NOMO-1 (cell line): ENCODE measurements at regions not wholly inside any gene's neighbourhood (a gene's known extent, or its start where the extent isn't known, plus 50 kb on each side); places are given as distances from the start of the nearest gene placed in this dataset.
"Not testable (repeated sequence)": the region's sequence is repeated elsewhere in the genome, so short reads cannot be mapped to it uniquely, and the experiment has no call there.

Source experiments
- DNase-seq, 2 experiments: peaks; one replicate each; lab custom pipeline; 2025; ENCODE audit not compliant: unreplicated experiment in 2 of 2; lab: John Stamatoyannopoulos, UW

DNA sequence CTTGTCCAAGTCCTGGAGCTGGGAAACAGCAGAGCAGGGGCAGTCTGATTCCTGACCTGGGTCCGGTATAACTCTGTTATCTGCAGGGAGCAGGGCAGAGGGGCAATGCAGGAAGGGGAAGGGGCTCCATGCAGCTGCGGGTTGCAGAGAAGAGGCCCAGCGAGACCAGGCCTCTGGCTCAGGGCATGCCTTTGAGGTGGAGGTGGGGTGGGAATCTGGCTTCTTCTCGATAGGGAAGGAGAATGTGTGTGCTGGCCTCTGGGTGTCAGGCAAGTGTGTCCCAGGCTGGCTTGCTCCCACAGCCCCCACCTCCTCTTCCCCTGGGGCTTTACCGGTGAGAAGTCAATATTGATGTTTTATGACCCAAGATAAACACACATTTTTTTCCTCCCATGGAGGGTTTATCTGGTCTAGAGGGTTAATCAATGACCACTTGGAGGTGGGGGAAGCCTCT lies 187.1 kb upstream of the HAAO start:
- no peak for DNase-seq

DNA sequence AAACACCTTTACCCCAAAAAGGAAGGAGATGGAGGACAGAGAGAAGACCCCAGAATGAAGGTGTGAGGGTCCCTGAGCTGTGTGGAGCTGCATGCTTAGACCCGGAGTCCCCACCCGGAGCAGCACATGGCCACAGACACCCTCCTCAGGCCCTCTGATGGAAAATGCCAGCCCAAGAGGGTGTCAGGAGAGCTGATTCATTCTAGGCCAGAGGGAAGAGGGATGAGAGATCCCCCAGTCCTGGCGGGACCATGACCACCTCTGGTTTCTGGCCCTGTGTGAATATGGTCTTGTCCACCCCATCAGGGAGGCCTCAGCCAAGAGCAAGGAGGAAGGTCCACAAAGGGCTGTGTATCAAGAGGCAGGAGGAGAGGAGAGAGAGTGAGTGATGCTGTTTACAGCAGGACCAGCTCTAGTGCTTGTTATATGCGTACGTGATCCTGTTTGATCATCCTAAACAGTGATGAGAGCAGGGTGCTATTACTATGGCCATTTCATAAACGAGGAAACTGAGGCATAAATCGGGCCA lies 186.6 kb upstream of the HAAO start:
- no peak for DNase-seq

DNA sequence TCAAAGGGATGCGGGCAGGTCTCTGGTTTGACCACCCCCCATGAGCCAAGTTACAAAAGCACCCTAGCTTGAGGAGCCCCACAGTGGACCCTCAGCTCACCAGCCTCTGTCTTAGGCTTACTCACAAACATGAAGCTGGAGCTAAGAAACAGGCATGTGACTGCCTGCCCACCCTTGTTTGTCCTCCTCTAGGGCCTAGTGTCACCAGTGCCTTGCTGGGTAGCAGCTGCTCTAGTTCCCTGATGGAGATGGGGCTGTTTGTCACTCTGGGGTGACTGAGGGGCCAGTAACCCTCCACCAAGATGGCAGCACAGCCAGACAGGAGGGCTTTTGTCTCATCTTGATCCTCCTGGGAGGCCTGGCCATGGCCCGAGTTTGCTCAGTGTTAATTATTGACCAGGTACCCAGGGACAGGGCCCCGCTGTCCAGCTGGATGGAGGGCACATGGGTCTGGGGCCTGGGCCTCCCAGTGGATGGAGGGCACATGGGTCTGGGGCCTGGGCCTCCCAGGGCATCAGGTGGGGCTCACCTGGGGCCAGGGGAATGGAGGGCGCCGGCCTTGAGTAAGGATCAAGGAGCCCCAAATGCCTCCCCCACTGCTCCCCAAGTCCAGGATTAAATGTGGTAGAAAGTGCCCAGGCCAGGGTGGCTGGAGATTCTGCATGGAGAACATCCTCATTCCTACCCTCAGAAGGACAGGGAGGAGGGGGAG lies 185.9 kb upstream of the HAAO start:
- no peak for DNase-seq

DNA sequence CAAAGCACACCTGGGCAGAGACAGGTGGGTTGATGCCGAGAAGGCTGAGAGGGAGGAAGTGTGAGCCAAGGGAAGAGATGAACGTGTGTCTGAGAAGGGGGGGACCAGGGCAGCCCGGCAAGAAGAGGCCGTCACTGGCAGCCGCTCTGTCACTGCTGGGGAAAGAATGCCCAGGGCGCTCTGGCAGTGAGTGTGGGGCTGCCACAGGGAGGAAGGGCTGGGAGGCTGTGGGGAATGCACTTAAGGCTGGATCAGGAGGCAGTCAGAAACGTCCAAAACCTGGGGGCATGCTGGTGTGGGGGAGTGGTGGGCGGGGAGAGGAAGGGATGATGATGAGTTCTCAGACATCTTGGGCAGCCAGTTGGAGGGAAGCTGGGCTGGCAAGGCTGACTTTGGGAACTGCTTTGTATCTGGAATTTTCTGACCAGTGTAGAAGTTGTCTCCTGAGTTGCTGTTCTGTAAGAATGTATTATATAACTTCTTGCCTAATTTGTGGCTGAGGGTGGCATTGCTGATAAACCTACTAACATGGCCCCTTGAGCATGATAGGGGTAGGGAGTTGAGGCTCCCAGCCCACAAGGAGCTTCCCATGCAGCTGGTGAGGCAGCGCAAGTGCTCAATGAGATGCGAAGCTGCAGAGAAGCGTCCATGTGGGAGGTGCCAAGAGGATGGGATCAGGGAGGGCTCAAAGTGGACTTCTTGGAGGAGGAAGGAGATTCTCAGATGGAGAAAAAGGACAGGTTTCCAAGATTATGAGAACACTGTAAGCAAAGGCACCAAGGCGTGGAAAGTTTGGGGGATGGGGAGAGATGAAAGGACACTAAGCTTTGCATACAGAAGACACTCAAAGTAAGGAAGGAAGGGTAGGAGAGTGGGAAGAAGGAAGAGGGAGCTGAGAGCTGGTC lies 185.1 kb upstream of the HAAO start:
- no peak for DNase-seq

- no peak for DNase-seq
These were observed 184.0 kb upstream of the HAAO start for GRCh38 chr2:42976351-42976750.

GRCh38 chr2:42974721-42975717 lies 182.6 kb upstream of the HAAO start:
- peak; percentile 46 to 63 for DNase-seq

- no peak for DNase-seq
These were observed 181.9 kb upstream of the HAAO start for GRCh38 chr2:42974169-42974720.

- DNase-seq: no peak
These were observed 181.3 kb upstream of the HAAO start for GRCh38 chr2:42973726-42974125.

GRCh38 chr2:42972933-42973516 lies 180.6 kb upstream of the HAAO start:
- not testable (repeated sequence) for DNase-seq

- no peak for DNase-seq
These were observed 179.8 kb upstream of the HAAO start for GRCh38 chr2:42971947-42972736.

DNA sequence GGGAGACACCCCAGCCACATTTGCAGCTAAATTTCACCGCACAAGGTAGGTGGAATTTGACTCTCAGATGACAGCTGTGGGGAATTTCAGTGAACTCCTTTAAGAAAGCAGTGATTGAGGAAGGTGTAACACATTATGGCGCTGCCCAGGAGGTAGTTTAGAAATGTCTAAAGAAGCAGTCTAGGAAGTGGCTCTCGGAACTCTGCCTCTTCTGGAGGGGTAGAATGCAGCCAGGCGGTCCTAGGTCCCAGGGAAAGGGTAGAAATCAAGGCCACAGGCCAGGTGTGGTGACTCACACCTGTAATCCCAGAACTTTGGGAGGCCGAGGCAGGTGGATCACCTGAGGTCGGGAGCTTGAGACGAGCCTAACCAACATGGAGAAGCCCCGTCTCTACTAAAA lies 179.0 kb upstream of the HAAO start:
- DNase-seq: no peak

DNA sequence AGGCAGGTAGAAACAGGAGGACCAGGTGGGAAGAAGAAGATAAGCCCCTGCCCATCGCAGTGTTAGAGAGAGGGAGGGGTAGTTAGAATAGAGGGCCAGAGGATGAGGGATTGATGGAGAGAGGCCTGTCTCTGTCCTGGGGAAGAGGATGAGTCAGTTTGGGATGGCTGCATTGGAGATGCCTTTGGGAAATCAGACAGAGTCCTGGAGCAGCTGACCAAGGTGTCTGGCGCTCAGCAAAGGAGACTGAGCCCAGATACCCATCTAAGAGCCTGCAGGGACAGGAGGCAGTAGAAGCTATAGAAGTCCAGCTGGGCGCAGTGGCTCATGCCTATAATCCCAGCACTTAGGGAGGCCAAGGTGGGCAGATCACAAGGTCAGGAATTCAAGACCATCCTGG lies 177.8 kb upstream of the HAAO start:
- DNase-seq: no peak

GRCh38 chr2:42969231-42970150 lies 177.1 kb upstream of the HAAO start:
- no peak for DNase-seq

GRCh38 chr2:42967959-42968674 lies 175.7 kb upstream of the HAAO start:
- DNase-seq: no peak

GRCh38 chr2:42965910-42966309 lies 173.5 kb upstream of the HAAO start:
- DNase-seq: no peak

GRCh38 chr2:42965196-42965595 lies 172.8 kb upstream of the HAAO start:
- DNase-seq: no peak

DNA sequence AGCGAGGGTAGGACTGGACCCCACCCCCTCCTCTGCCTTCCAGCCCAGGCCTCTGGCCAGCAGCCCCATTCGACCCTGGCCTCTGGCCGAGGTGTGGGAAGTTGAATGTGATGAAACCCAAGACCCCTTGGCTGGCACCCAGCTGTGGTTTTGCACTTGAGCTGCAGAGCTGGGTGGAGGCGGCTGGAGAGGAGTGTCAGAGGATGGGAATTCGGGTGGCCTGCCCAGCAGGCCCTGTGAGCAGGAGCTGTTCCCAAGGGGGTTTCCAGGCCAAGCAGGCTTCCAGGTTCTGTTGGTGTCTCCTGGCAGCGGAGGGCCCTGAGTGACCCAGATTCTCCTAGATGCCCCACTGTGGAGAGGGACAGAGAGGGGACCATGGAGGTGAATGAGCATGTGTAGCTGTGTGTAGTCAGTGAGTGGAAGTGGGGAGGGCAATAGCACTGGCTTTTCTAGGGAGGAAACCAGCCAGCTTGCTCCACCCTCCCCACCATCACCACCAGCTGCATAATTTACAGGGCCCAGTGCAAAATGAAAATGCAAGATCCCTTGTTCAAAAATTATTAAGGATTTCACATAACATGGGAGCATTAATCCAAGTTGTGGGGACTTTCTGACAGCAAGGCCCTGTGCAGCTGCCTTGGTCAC lies 172.2 kb upstream of the HAAO start:
- DNase-seq: no peak
